GM12878 (cell line): ENCODE measurements at regions not wholly inside any gene's neighbourhood (a gene's known extent, or its start where the extent isn't known, plus 50 kb on each side); places are given as distances from the start of the nearest gene placed in this dataset.

ENCODE experiments used
- ATAC-seq: fragments of 200-7000 bp; cut with Tn5 transposase; 3 replicates; pipeline ENCODE4 v1.9.1; 2020; ENCODE audit warnings: mild to moderate bottlenecking, moderate library complexity
- BruUV-seq: library from RNA; stranded (reverse); fragments of 400-500 nt; replicated peaks from 2 replicates; lab custom pipeline; 2021; lab: Mats Ljungman, UMichigan
- CTCF ChIA-PET: fragments of 300-600 bp; sonication (Branson Sonifier 250); formaldehyde crosslinking; extraction: SDS; loops from one replicate; lab custom pipeline; 2021; ENCODE audit warnings: inconsistent platforms; lab: Yijun Ruan, JAX
- POLR2A ChIA-PET: fragments of 350-600 bp; formaldehyde crosslinking; extraction: SDS; loops from one replicate; lab custom pipeline; 2021; ENCODE audit warnings: inconsistent platforms; lab: Charles Lee
- RAD21 ChIA-PET: fragments of 300-600 bp; sonication (Branson Sonifier 250); formaldehyde crosslinking; loops from one replicate; lab custom pipeline; 2023; ENCODE audit warnings: antibody characterized with exemption; ENCODE audit not compliant: unreplicated experiment; lab: Charles Lee
- SMC1A ChIA-PET: fragments of 300-600 bp; sonication (Branson Sonifier 250); formaldehyde crosslinking; loops from one replicate; lab custom pipeline; 2023; ENCODE audit not compliant: unreplicated experiment, uncharacterized antibody; lab: Charles Lee
- DNase-seq: peaks from one replicate; pipeline ENCODE4 v3.0.0-alpha.2; 2011; ENCODE audit warnings: low read depth, low spot score
- FAIRE-seq: peaks from 3 replicates; lab custom pipeline; 2011; peaks lifted over from hg19 to GRCh38; lab: Jason Lieb, UNC
- H2AFZ ChIP-seq: 2 replicates; pipeline ENCODE4 v1.6.0; 2011; ENCODE audit warnings: low read depth, low read length, control low read depth; ENCODE audit not compliant: control insufficient read depth
- H3K27ac ChIP-seq: 2 replicates; pipeline ENCODE4 v1.5.1; 2011; ENCODE audit warnings: control low read depth; ENCODE audit not compliant: control insufficient read depth, insufficient read depth
- H3K27me3 ChIP-seq, 2 experiments: replicated peaks in 1 of 2; 2 replicates each; pipeline versions ENCODE4 v1.6.0 to v1.6.1; 2011; ENCODE audit warnings: low read length in 1 of 2; ENCODE audit not compliant: control insufficient read depth in 2 of 2, insufficient read depth in 2 of 2
- H3K36me3 ChIP-seq, 2 experiments: 2 replicates each; pipeline ENCODE4 v1.5.1; 2011; ENCODE audit warnings: low read length in 1 of 2; ENCODE audit not compliant: control insufficient read depth in 2 of 2, insufficient read depth in 2 of 2
- H3K4me1 ChIP-seq: 2 replicates; pipeline ENCODE4 v1.6.1; 2011; ENCODE audit warnings: mild to moderate bottlenecking, low read length, moderate library complexity, mixed read lengths; ENCODE audit not compliant: control insufficient read depth, insufficient read depth
- H3K4me2 ChIP-seq: 2 replicates; pipeline ENCODE4 v1.6.0; 2011; ENCODE audit warnings: control low read depth; ENCODE audit not compliant: control insufficient read depth, insufficient read depth
- H3K4me3 ChIP-seq: fragments of 200-600 bp; sonication (generic); 2 replicates; pipeline ENCODE4 v1.5.1; 2016
- H3K79me2 ChIP-seq: 2 replicates; pipeline ENCODE4 v1.6.0; 2011; ENCODE audit warnings: low read length; ENCODE audit not compliant: control insufficient read depth, insufficient read depth
- H3K9ac ChIP-seq: 2 replicates; pipeline ENCODE4 v1.8.0; 2011; ENCODE audit warnings: low read length, control low read depth, mixed read lengths; ENCODE audit not compliant: control insufficient read depth, insufficient read depth
- H3K9me3 ChIP-seq: replicated peaks from 3 replicates; pipeline ENCODE4 v1.5.1; 2011; ENCODE audit warnings: mild to moderate bottlenecking, low read length; ENCODE audit not compliant: control insufficient read depth, insufficient read depth
- H4K20me1 ChIP-seq: 2 replicates; pipeline ENCODE4 v1.6.0; 2011; ENCODE audit not compliant: control insufficient read depth, insufficient read depth
- BACH1 ChIP-seq: fragments of 450-650 bp; IDR thresholded peaks from 2 replicates; pipeline ENCODE4 v1.6.1; 2017; ENCODE audit warnings: mild to moderate bottlenecking, borderline replicate concordance
- MTA2 ChIP-seq: fragments of 450-650 bp; IDR thresholded peaks from 2 replicates; pipeline ENCODE4 v1.6.1; 2016; ENCODE audit warnings: low read depth, mild to moderate bottlenecking, moderate library complexity
- SRF ChIP-seq, 2 experiments: IDR thresholded peaks; 2 replicates each; pipeline ENCODE4 v1.6.1; 2011; ENCODE audit warnings: low read depth in 2 of 2, low read length in 2 of 2, mild to moderate bottlenecking in 1 of 2, moderate library complexity in 1 of 2
- TCF3 ChIP-seq: IDR thresholded peaks from 2 replicates; pipeline ENCODE4 v1.6.1; 2012; ENCODE audit warnings: low read depth, mild to moderate bottlenecking, low read length, borderline replicate concordance; ENCODE audit not compliant: insufficient read depth
- WGBS: methylation state at CpG from one replicate; pipeline ENCODE4 v1.1.6; 2016; ENCODE audit warnings: low lambda C conversion rate; ENCODE audit not compliant: insufficient replicate concordance, insufficient coverage; ENCODE audit errors: missing lambda C conversion rate; 5-methylcytosine and 5-hydroxymethylcytosine counted together
- in situ Hi-C: fragments of 300-500 bp; cut with MboI; formaldehyde crosslinking; loops from 9 replicates; pipeline ENCODE4 v1.14.3; 2018; ENCODE audit warnings: mixed read lengths
- intact Hi-C: fragments of 100-400 bp; cut with micrococcal nuclease; formaldehyde crosslinking; loops from one replicate; pipeline ENCODE4 v1.14.2; 2022; ENCODE audit not compliant: unreplicated experiment

GRCh38 chr2:10989151-10989550 is 77.4 kb downstream of the KCNF1 start:
- Histone ChIP-seq H4K20me1 (no peaks in the 10 kb centered on the region), H3K9ac (no peak overlapping the region), H3K4me1 (no peaks in the 10 kb centered on the region), H3K36me3 (no peaks in the 10 kb centered on the region), H3K27ac (no peak overlapping the region), H2AFZ (no peak overlapping the region), H3K4me3 (no peak overlapping the region), H3K4me2 (no peak overlapping the region), H3K9me3 (no peaks in the 10 kb centered on the region), H3K27me3 (peaks cover 0 to 2% of the 10 kb centered on the region in 2 experiments; a peak in 2 of 4 replicates), H3K79me2 (no peaks in the 10 kb centered on the region)
- ChIA-PET RAD21 (no interaction called here), CTCF (no interaction called here), POLR2A (no interaction called here), SMC1A (no interaction called here)
- FAIRE-seq, result no peak
- 37% methylated on average over 4 of the region's 4 CpGs for WGBS
- BruUV-seq, result no TSS peak
- intact Hi-C loops (no loop called here), in situ Hi-C loops (no loop called here)
- TF ChIP-seq MTA2 (no peak), BACH1 (no peak), TCF3 (no peak)
- no peak for DNase-seq
- ATAC-seq, result no peak

- no peaks in the 10 kb centered on the region for H3K4me1 ChIP-seq
- ATAC-seq (no peak), DNase-seq (no peak)
- H3K9ac ChIP-seq, result no peak overlapping the region
- 43% methylated on average over 2 of the region's 2 CpGs for WGBS
- RAD21 ChIA-PET, result no interaction called here
- POLR2A ChIA-PET, result no interaction called here
- no peaks in the 10 kb centered on the region for H3K79me2 ChIP-seq
- no peaks in the 10 kb centered on the region for H3K36me3 ChIP-seq
- no peak for TF ChIP-seq SRF (IDR thresholded peaks at IDR 0.05; ENCODE audit: low read depth in 2 of 2, low read length in 2 of 2)
- TF ChIP-seq, all 136 proteins: peak for 0
- H4K20me1 ChIP-seq, result no peaks in the 10 kb centered on the region
- no peaks in the 10 kb centered on the region for H3K9me3 ChIP-seq
- H3K27me3 ChIP-seq, result peaks cover 0 to 2% of the 10 kb centered on the region in 2 experiments; a peak in 2 of 4 replicates
- FAIRE-seq, result no peak
- in situ Hi-C loops, result no loop called here
- intact Hi-C loops, result no loop called here
- H3K27ac ChIP-seq, result no peak overlapping the region
- H2AFZ ChIP-seq, result no peak overlapping the region
- H3K4me3 ChIP-seq, result no peak overlapping the region
- SMC1A ChIA-PET, result no interaction called here
- no TSS peak for BruUV-seq
- no peak overlapping the region for H3K4me2 ChIP-seq
- CTCF ChIA-PET, result no interaction called here
Measured at GRCh38 chr2:10989782-10990181, 78.0 kb downstream of the KCNF1 start.
